ENCODE measurements at regions not wholly inside any gene's neighbourhood (a gene's known extent, or its start where the extent isn't known, plus 50 kb on each side); places are given as distances from the start of the nearest gene placed in this dataset.

- TF ChIP-seq EZH2 (IDR thresholded peaks at IDR 0.05; ENCODE audit: insufficient read depth, poor library complexity, severe bottlenecking): no peak
- no peak for TF ChIP-seq EZH2phosphoT487 (IDR thresholded peaks at IDR 0.05; ENCODE audit: insufficient read depth, low read depth)
Observed at GRCh38 chr4:155047755-155048154, 160.7 kb upstream of the NPY2R start.
